HG03108 (cell line): ENCODE measurements at regions not wholly inside any gene's neighbourhood (a gene's known extent, or its start where the extent isn't known, plus 50 kb on each side); places are given as distances from the start of the nearest gene placed in this dataset.

Experiments used
- ATAC-seq: cut with Tn5 transposase; IDR thresholded peaks from one replicate; pipeline ENCODE4 v1.9.1; 2021; ENCODE audit warnings: moderate library complexity; ENCODE audit not compliant: unreplicated experiment

GRCh38 chr7:26044320-26044719 is 107.7 kb upstream of the NFE2L3 start:
- ATAC-seq, result no peak

DNA sequence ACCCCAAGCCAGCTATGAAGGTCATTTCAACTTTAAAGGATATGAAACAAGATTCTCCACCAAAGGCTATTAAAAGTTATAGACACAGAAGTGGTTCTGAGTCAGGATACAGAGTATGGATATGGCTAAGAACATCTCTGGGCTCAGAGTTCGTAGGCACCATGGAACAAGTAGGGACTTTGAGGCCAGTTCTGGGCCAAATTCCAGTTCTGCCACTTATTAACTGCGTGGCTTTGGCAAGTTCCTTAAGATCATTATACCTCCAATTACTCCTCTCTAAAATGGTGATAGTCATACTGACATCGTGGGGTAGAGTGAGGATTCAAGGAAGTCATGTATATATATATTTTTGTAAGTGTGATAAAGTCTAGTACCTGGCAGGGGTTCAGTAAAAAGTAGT is 105.8 kb upstream of the NFE2L3 start:
- no peak for ATAC-seq

DNA sequence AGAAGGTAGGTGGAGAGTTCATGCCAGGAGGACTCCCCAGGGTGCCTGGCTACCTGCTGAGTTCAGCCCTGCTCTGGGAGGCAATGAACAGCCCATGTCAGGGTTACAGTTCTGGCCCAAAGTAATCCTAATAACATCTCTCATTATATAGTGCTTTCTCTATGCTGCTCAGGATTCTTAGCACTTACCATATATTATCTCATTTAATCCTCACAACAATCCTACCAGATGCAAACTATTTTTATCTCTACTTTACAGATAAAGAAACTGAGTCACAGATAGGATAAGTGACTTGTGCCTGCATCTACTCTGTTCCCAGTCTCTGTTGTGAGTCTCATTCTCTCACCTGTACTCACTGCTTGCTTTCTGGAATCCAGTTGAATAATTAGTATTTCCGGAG is 105.1 kb upstream of the NFE2L3 start:
- no peak for ATAC-seq

DNA sequence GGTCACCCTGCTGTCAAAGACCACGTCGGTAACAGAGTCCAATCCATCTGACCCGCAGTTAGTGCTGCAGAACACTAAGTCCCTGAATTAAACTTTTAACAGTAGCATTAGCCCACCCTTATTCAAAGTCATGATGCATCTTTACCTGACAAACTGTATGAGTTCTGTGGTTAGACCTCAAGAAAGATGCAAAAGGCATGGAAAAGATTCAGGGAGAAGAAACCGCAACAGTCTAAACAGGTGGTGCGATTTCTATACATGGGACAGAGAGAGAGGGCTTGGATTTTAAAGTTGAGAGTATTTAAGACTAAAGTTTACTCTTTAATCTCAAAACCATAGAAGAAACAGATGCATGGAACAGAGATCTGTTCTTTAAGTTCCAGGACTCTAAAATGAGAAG is 103.3 kb upstream of the NFE2L3 start:
- ATAC-seq, result no peak

DNA sequence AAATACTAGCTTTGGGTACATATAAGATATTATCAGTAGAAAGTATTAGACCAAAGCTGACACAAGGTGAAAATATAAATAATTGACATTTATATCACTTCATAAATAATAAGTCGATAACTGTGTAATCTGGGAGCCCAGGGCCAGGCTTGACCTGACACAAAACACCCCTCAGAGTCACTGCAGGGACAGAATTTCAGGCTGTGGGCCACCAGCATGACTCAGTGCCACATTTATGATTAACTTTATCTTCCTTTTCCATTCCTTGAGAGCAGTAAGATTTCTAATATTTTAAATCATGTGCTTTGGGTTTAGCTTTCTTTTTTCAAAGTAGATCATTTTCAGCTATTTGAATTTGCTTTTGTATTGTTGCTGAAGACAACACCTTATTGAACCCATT is 102.9 kb upstream of the NFE2L3 start:
- ATAC-seq, result no peak

- no peak for ATAC-seq
Measured at GRCh38 chr7:26051021-26051420, 101.0 kb upstream of the NFE2L3 start.

- ATAC-seq, result no peak
Measured at GRCh38 chr7:26052706-26053105, 99.3 kb upstream of the NFE2L3 start.

DNA sequence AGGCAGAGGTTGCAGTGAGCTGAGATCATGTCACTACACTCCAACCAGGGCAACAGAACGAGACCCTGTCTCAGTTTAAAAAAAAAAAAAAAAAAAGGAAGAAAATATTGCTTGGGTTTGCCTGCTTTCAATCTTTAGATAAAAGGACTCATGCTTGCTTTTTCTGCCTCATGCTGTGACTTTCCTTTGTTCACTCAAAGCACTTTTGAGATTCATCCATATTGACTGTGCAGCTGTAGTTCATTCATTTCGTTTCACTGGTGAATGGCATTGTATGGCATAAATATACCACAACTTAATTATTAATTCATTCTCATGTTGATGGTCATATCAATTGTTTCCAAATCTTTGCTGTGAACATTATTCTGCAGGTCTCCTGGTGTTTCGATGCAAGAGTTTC is 97.6 kb upstream of the NFE2L3 start:
- no peak for ATAC-seq

GRCh38 chr7:26055241-26055640 is 96.8 kb upstream of the NFE2L3 start:
- no peak for ATAC-seq

DNA sequence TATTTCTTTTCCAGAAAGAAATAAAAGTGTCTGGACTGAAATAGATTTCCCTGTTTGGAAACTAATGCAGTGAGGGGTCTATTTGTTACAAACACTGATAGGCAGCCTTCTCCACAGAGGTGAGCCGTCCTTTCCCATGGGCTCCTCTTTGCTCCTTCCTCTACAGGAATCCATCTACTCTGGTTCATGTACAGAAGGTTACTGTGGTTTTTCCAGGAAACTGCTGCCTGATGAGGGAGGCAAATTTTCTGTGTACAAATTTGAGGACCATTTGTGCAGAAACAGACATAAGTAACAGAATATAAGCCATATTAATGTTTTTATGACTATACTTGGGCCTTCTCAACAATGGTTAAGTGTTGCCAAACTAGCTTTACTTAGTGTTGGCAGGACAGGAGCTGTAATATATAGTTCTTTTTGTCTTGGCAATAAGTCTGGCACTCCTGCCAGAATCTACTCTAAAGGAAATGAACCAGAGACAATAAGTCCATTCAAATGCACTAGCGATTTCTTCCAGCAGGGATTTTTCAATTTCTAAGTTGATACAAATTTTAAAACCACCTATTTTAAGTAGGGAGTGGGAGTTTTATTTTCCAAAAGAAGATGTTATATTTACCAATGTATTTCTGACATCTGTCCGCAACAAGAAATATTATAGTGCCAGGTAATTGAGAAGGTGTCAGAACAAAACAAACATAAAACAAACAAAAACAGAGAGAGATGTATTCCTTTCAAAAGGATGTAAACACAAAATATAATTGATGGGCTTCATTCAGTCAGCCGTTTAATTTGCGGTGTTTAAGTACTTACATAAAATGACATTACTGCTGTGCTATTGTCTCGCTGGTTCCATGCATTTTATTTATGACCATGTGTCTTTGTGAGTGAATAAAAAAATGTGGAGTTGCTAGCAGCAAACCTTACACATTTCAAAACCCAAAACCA is 91.0 kb upstream of the NFE2L3 start:
- no peak for ATAC-seq

- peak; percentile 61 for ATAC-seq
Measured at GRCh38 chr7:26061678-26062603, 90.1 kb upstream of the NFE2L3 start.

- ATAC-seq, result no peak
Measured at GRCh38 chr7:26065652-26066051, 86.3 kb upstream of the NFE2L3 start.

DNA sequence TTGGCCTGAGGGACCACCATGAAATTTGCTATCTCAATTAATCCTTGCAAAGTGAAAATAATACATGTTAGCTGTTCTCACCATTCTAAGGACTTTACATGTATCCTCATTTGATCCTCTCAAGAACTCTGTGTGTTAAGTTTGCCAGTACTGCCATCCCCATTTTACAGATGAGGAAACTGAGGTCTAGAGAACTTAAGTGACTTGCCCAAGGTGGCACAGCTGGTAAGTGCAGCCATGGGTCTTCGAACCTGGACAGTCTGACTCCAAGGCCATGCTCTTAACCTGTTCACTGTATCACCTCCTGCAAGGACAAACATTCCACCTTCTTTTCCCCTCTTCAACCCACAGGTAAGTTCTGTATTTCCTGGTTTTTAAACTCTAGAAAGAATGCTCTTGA is 85.3 kb upstream of the NFE2L3 start:
- ATAC-seq, result no peak

- no peak for ATAC-seq
Measured at GRCh38 chr7:26070290-26070689, 81.7 kb upstream of the NFE2L3 start.

DNA sequence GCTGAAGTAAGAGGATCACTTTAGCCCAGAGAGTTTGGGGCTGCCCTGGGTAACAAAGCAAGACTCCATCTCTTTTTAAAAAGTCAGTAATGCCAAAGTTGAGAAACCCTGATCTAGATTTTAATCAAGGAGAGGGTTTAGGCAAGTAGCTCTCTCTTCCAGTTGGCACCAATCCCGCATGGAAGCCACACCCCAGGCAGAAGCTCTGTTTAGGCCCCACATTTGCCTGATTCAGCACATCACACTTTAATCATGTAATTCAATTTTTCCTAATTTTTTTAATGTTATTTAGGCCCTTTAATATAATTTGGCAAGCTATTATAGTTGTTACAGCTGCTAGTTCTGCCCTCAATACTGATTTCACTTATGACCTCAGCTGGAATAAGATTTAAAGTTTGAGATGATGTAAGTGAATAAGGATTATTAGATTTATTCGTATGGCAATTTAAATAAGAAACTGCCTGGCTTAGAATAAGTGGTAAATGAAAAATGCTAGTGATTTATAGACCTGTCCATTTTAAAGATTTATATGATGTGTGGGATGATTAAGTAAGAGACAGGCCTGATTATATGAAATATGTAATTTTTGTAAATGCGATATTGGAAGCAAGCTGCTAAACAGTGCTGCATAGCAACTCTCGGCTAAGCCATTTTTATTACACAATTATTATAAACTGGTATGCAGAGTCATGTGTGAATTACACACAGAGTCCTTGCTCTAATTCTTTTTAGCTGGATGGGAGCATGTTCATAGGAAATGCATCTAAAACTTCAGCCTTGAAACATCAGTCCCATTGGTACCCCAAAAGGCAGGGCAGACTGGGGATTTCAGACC is 80.2 kb upstream of the NFE2L3 start:
- no peak for ATAC-seq

DNA sequence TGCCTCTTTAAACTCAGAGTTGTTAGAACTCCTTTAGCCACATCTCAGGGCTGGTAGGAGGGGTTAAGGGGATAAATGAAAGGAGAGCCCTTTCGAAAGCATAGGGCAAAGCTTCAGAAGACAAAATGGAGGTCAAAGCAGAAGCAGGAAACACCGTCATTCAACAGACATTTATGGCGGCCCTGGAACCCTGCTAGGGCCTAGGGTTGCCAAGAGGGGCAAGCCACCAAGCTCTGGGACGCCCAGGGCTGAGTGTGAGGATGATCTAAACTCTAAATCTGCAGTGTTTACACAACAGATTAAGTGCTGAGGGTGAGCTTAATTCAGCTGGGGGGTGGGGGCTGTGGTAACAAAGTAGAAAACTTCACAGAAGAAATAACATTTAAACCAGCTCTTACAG is 79.0 kb upstream of the NFE2L3 start:
- ATAC-seq, result no peak

- no peak for ATAC-seq
Measured at GRCh38 chr7:26074919-26075318, 77.1 kb upstream of the NFE2L3 start.

GRCh38 chr7:26076691-26077090 is 75.3 kb upstream of the NFE2L3 start:
- no peak for ATAC-seq

DNA sequence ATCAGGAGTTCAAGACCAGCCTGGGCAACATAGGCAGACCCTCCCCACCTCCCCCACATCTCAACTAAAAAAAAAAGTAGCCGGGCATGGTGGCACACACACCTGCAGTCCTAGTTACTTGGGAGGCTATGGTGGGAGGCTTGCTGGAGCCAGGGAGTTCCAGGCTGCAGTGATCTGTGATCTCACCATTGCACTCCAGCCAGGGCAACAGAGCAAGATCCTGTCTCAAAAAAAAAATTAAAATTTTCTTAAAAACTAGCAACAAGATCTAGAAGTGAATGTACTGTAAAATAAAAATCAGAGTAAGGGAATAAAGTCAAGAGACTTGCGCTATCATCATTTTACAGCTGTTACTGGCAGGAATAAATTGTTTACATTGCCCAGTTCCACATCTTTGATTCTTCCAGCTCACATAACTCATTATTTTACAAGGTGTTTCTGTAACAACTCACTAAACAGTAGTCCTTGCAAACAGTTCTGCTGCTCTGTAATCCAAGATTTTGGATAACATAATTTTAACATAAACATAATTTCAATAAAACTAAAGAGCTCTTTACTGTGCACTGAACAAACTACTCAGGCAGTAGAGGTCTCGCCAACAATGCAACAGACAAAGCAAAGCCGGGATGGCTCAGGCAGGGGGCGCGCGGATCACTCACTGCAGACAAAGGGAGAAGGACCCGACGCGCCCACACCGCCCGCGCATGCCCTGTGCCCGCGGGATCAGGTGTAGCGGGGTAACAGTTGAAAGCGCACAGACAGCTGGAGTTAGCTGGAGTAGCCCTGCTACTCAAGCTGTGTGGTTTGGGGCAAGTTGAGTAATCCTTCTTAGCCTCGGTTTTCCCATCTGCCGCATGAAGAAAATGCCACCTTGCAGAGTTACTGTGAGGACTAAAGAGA is 73.3 kb upstream of the NFE2L3 start:
- ATAC-seq, result peak; percentile 87

GRCh38 chr7:26081638-26082037 is 70.4 kb upstream of the NFE2L3 start:
- no peak for ATAC-seq
